ENCODE measurements at regions not wholly inside any gene's neighbourhood (a gene's known extent, or its start where the extent isn't known, plus 50 kb on each side); places are given as distances from the start of the nearest gene placed in this dataset.
"Not testable (repeated sequence)": the region's sequence is repeated elsewhere in the genome, so short reads cannot be mapped to it uniquely, and the experiment has no call there.

DNA sequence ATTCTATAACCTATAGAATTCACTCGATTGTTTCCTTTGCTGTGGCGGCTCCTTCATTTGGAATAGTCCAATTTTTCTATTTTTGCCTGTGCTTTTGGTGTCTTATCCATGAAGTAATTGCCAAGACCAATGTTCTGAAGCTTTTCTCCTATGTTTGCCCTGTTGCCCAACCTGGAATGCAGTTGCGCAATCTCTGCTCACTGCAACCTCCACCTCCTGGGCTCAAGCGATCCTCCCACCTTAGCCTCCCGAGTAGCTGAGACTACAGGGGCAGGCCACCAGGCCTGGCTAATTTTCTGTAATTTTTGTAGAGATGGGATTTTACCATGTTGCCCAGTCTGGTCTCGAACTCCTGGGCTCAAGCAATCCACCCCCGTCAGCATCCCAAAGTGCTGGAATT is 163.5 kb downstream of the OR2B2 start:
- Histone ChIP-seq H3K9me3 (replicated peaks in 1 of 3) (no peaks in the 10 kb centered on the region), H3K36me3 (replicated peaks in 1 of 2) (no peaks in the 10 kb centered on the region), H3K4me3 (no peak overlapping the region), H3K27ac (no peak overlapping the region), H3K27me3 (peaks cover 14% of the 10 kb centered on the region), H3K4me1 (replicated peaks in 1 of 2) (peaks cover 0 to 3% of the 10 kb centered on the region in 2 donors)
- WGBS, 4 donors: 83 to 91% (median 86%) methylated on average over 7 of the region's 7 CpGs
- TF ChIP-seq, protein P1, sequence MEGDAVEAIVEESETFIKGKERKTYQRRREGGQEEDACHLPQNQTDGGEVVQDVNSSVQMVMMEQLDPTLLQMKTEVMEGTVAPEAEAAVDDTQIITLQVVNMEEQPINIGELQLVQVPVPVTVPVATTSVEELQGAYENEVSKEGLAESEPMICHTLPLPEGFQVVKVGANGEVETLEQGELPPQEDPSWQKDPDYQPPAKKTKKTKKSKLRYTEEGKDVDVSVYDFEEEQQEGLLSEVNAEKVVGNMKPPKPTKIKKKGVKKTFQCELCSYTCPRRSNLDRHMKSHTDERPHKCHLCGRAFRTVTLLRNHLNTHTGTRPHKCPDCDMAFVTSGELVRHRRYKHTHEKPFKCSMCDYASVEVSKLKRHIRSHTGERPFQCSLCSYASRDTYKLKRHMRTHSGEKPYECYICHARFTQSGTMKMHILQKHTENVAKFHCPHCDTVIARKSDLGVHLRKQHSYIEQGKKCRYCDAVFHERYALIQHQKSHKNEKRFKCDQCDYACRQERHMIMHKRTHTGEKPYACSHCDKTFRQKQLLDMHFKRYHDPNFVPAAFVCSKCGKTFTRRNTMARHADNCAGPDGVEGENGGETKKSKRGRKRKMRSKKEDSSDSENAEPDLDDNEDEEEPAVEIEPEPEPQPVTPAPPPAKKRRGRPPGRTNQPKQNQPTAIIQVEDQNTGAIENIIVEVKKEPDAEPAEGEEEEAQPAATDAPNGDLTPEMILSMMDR (IDR thresholded peaks at IDR 0.05): no peak
- TF ChIP-seq POLR2A (IDR thresholded peaks at IDR 0.05): no peak
- intact Hi-C loops (cut with DNase I): no loop called here
- DNase-seq: no peak

DNA sequence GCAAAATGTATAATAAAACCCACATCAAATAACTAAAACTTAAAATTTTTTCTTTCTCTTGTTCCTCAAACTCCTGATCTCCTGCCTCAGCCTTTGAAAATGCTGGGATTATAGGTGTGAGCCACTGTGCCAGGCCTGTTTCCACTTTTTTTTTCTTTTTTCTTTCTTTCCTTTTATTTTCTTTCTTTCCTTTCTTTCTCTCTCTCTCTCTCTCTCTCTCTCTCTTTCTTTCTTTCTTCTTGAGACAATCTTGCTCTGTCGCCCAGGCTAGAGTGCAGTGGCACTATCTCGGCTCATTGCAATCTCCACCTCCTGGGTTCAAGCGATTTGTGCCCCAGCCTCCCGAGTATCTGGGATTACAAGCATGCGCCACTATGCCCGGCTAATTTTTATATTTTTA is 164.6 kb downstream of the OR2B2 start:
- 80 to 86% (median 81%) methylated on average over 6 of the region's 6 CpGs for WGBS, 4 donors

DNA sequence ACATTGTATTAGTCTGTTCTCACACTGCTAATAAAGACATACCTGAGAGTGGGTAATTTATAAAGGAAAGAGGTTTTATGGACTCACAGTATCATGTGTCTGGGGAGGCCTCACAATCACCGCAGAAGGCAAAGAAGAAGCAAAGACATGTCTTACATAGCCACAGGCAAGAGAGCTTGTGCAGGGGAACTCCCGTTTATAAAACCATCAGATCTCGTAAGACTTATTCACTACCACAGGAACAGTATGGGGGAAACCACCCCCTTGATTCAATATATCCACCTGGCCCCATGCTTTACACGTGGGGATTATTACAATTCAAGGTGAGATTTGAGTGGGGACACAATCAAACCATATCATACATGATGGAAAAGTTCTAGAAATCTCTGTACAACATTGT is 165.3 kb downstream of the OR2B2 start:
- DNase-seq; H3K4me3 ChIP-seq; H3K9me3 ChIP-seq (replicated peaks in 1 of 3); H3K27ac ChIP-seq; H3K36me3 ChIP-seq (replicated peaks in 1 of 2); intact Hi-C loops (cut with DNase I); H3K4me1 ChIP-seq (replicated peaks in 1 of 2): not testable (repeated sequence)
- H3K27me3 ChIP-seq: peaks cover 20% of the 10 kb centered on the region
- WGBS, 4 donors: 43 to 61% (median 52%) methylated on average over 4 of the region's 4 CpGs

More for the DNA sequence above, 164.6 kb downstream of the OR2B2 start:
- no peak overlapping the region for H3K4me3 ChIP-seq
- TF ChIP-seq, protein P1 (IDR thresholded peaks at IDR 0.05): no peak
- H3K36me3 ChIP-seq (replicated peaks in 1 of 2): no peaks in the 10 kb centered on the region
- H3K27me3 ChIP-seq: peaks cover 20% of the 10 kb centered on the region
- intact Hi-C loops (cut with DNase I): no loop called here
- H3K4me1 ChIP-seq (replicated peaks in 1 of 2): no peaks in the 10 kb centered on the region
- H3K9me3 ChIP-seq (replicated peaks in 1 of 3): no peaks in the 10 kb centered on the region
- H3K27ac ChIP-seq: no peak overlapping the region
- no peak for DNase-seq

DNA sequence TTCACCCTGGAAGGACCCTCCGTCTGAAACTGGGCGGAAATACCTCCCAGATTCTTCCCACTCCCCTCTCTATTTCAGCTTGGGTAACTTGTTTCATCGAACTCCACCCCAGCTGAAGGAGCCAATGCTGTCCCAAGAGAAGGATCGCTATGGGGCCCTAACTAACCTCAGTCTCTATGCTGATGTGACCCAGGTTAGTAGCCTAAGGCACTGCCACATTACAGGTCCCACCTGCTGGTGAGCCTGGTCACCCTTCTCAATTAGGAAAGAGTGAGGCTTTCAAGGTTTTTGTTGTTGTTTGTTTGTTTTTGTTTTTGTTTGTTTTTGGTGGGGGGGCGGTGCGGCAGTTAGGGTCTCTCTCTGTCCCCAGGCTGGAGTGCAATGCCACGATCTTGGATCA is 168.4 kb downstream of the OR2B2 start:
- TF ChIP-seq POLR2A (IDR thresholded peaks at IDR 0.05): no peak
- TF ChIP-seq, protein P1 (IDR thresholded peaks at IDR 0.05): no peak
- 13 to 21% (median 18%) methylated on average over 7 of the region's 7 CpGs for WGBS, 4 donors
- Histone ChIP-seq H3K9me3 (replicated peaks in 1 of 3) (no peaks in the 10 kb centered on the region), H3K4me3 (no peak overlapping the region), H3K36me3 (replicated peaks in 1 of 2) (no peaks in the 10 kb centered on the region), H3K4me1 (replicated peaks in 1 of 2) (no peaks in the 10 kb centered on the region), H3K27me3 (peaks cover 20% of the 10 kb centered on the region), H3K27ac (no peak overlapping the region)
- intact Hi-C loops (cut with DNase I): no loop called here
- no peak for DNase-seq

DNA sequence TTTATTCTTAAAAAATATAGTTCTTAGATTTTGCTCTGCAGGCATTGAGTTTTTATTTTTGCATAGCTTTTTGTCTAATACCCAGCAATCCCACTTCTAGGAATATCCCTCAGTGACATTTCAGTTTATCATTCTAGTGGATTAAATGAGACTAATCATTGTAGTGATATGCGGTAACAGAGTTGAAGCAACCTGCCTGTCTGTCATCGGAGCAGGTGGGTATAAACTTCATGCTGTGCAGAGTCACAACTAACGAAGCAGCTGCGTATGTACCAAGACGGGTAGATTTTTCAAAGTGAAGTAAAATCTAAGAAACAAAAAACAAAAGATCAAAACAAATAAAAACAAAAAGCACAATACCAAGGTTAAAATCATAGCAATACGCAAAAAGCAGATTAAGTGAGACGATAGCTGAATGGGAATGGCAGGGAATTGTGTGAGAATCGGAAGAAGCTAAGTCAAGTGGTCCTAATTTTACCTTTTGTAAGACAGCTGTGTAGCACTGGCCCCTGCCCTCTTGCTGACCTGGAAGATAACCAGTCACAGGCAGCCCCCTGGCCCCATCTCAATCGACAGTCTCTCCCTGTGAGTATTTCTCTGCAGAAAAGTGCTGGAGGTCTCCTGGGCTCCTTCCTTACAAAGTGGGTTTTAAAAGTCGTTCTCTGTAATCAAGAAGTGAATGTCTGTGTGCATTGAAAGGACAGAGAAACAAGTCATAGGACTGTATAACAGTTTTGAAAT is 169.2 kb downstream of the OR2B2 start:
- Histone ChIP-seq H3K36me3 (replicated peaks in 1 of 2) (no peaks in the 10 kb centered on the region), H3K27me3 (peaks cover 20% of the 10 kb centered on the region), H3K27ac (no peak overlapping the region), H3K9me3 (replicated peaks in 1 of 3) (no peaks in the 10 kb centered on the region), H3K4me1 (replicated peaks in 1 of 2) (no peaks in the 10 kb centered on the region), H3K4me3 (no peak overlapping the region)
- DNase-seq: no peak
- intact Hi-C loops (cut with DNase I): no loop called here
- TF ChIP-seq, protein P1 (IDR thresholded peaks at IDR 0.05): no peak
- TF ChIP-seq POLR2A (IDR thresholded peaks at IDR 0.05): no peak
- 44 to 54% (median 50%) methylated on average over 10 of the region's 10 CpGs for WGBS, 4 donors

DNA sequence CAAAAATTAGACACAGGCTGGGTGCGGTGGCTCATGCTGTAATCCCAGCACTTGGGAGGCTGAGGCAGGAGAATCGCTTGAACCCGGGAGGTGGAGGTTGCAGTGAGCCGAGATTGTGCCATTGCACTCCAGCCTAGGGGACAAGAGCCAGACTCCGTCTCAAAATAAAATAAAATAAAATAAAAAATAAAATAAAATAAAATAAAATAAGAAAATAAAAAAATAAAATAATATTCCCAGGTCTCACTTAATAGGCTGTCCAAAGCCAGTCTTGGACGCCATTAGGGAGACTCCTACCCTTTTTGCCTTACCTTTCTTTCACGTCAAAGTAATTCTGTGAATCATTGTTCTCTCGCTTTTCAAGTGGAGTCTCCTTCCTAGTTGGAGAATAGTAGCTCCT is 172.3 kb downstream of the OR2B2 start:
- H3K4me3 ChIP-seq; H3K4me1 ChIP-seq (replicated peaks in 1 of 2); H3K27ac ChIP-seq; H3K36me3 ChIP-seq (replicated peaks in 1 of 2); H3K9me3 ChIP-seq (replicated peaks in 1 of 3); DNase-seq; intact Hi-C loops (cut with DNase I): not testable (repeated sequence)
- WGBS, 4 donors: 84 to 91% (median 88%) methylated on average over 8 of the region's 8 CpGs
- H3K27me3 ChIP-seq: peaks cover 11% of the 10 kb centered on the region

Data from adrenal gland (tissue), 9 donors.